ENCODE measurements at regions not wholly inside any gene's neighbourhood (a gene's known extent, or its start where the extent isn't known, plus 50 kb on each side); places are given as distances from the start of the nearest gene placed in this dataset.

GRCh38 chr2:104595576-104595975, 258.3 kb upstream of the POU3F3 start:
- H3K27ac ChIP-seq = no peak overlapping the region
- no peaks in the 10 kb centered on the region for H3K27me3 ChIP-seq
- H3K4me3 ChIP-seq = no peak overlapping the region
- no peak for TF ChIP-seq CTCF (IDR thresholded peaks at IDR 0.05)
- H3K9me3 ChIP-seq = peaks cover 0 to 26% of the 10 kb centered on the region in 2 donors
- H3K36me3 ChIP-seq = no peaks in the 10 kb centered on the region
- no peaks in the 10 kb centered on the region for H3K4me1 ChIP-seq
- DNase-seq (ENCODE audit: low spot score) = no peak

- Histone ChIP-seq H3K36me3 (no peaks in the 10 kb centered on the region), H3K9me3 (peaks cover 0 to 9% of the 10 kb centered on the region in 2 donors), H3K27me3 (no peaks in the 10 kb centered on the region), H3K4me3 (no peak overlapping the region), H3K27ac (no peak overlapping the region), H3K4me1 (no peaks in the 10 kb centered on the region)
- no peak for DNase-seq (ENCODE audit: low spot score)
- no peak for TF ChIP-seq CTCF (IDR thresholded peaks at IDR 0.05)
Observed at GRCh38 chr2:104597942-104598341, 256.0 kb upstream of the POU3F3 start.

GRCh38 chr2:104598636-104599035, 255.3 kb upstream of the POU3F3 start:
- no peaks in the 10 kb centered on the region for H3K4me1 ChIP-seq
- peaks cover 0 to 9% of the 10 kb centered on the region in 2 donors for H3K9me3 ChIP-seq
- TF ChIP-seq CTCF (IDR thresholded peaks at IDR 0.05) = no peak
- no peak overlapping the region for H3K27ac ChIP-seq
- H3K4me3 ChIP-seq = no peak overlapping the region
- H3K36me3 ChIP-seq = no peaks in the 10 kb centered on the region
- H3K27me3 ChIP-seq = no peaks in the 10 kb centered on the region
- no peak for DNase-seq (ENCODE audit: low spot score)

GRCh38 chr2:104599787-104600510, 254.0 kb upstream of the POU3F3 start:
- DNase-seq (ENCODE audit: low spot score) = no peak
- Histone ChIP-seq H3K36me3 (no peaks in the 10 kb centered on the region), H3K4me1 (no peaks in the 10 kb centered on the region), H3K27me3 (no peaks in the 10 kb centered on the region), H3K4me3 (no peak overlapping the region), H3K27ac (no peak overlapping the region), H3K9me3 (peaks cover 0 to 21% of the 10 kb centered on the region in 2 donors)
- no peak for TF ChIP-seq CTCF (IDR thresholded peaks at IDR 0.05)

GRCh38 chr2:104606056-104606455, 247.9 kb upstream of the POU3F3 start:
- Histone ChIP-seq H3K27me3 (no peaks in the 10 kb centered on the region), H3K27ac (no peak overlapping the region), H3K9me3 (peaks cover 0 to 14% of the 10 kb centered on the region in 2 donors), H3K36me3 (no peaks in the 10 kb centered on the region), H3K4me1 (no peaks in the 10 kb centered on the region), H3K4me3 (no peak overlapping the region)
- no peak for DNase-seq (ENCODE audit: low spot score)
- no peak for TF ChIP-seq CTCF (IDR thresholded peaks at IDR 0.05)

- TF ChIP-seq CTCF (IDR thresholded peaks at IDR 0.05) = no peak
- no peak overlapping the region for H3K27ac ChIP-seq
Observed at GRCh38 chr2:104616856-104617255, 237.1 kb upstream of the POU3F3 start.

More at GRCh38 chr2:104616856-104617255, 237.1 kb upstream of the POU3F3 start:
- Histone ChIP-seq H3K4me1 (no peaks in the 10 kb centered on the region), H3K36me3 (no peaks in the 10 kb centered on the region), H3K9me3 (no peaks in the 10 kb centered on the region), H3K27me3 (no peaks in the 10 kb centered on the region), H3K4me3 (no peak overlapping the region)
- DNase-seq (ENCODE audit: low spot score) = no peak
